GM23338 (cell line): ENCODE measurements at regions not wholly inside any gene's neighbourhood (a gene's known extent, or its start where the extent isn't known, plus 50 kb on each side); places are given as distances from the start of the nearest gene placed in this dataset.

ENCODE experiments used
- ATAC-seq: fragments of 200-7000 bp; cut with Tn5 transposase; 3 replicates; pipeline ENCODE4 v1.9.1; 2020
- DNase-seq: peaks from one replicate; pipeline ENCODE4 v3.0.0-alpha.2; 2015; ENCODE audit warnings: low spot score
- H2AFZ ChIP-seq: fragments of 200-600 bp; sonication (generic); 2 replicates; pipeline ENCODE4 v1.8.0; 2016; ENCODE audit warnings: antibody characterized with exemption, mild to moderate bottlenecking, moderate library complexity
- H3F3A ChIP-seq: fragments of 200-600 bp; sonication (generic); replicated peaks from 2 replicates; pipeline ENCODE4 v1.8.0; 2017; ENCODE audit warnings: antibody characterized with exemption, mixed run types, low read depth
- H3K27ac ChIP-seq: fragments of 200-600 bp; sonication (generic); 2 replicates; pipeline ENCODE4 v1.6.1; 2016; ENCODE audit warnings: low read depth
- H3K27me3 ChIP-seq: fragments of 200-600 bp; sonication (generic); 2 replicates; pipeline ENCODE4 v1.8.0; 2016; ENCODE audit warnings: mild to moderate bottlenecking, mixed run types, moderate library complexity; ENCODE audit not compliant: insufficient read depth
- H3K36me3 ChIP-seq: fragments of 200-600 bp; sonication (generic); 2 replicates; pipeline ENCODE4 v1.8.0; 2016; ENCODE audit warnings: mild to moderate bottlenecking; ENCODE audit not compliant: insufficient read depth
- H3K4me1 ChIP-seq: fragments of 200-600 bp; sonication (generic); 2 replicates; pipeline ENCODE4 v1.8.0; 2016; ENCODE audit warnings: mild to moderate bottlenecking, moderate library complexity; ENCODE audit not compliant: insufficient read depth
- H3K4me2 ChIP-seq: fragments of 200-600 bp; sonication (generic); 2 replicates; pipeline ENCODE4 v1.7.1; 2017; ENCODE audit warnings: mixed run types
- H3K4me3 ChIP-seq: fragments of 200-600 bp; sonication (generic); 2 replicates; pipeline ENCODE4 v1.6.1; 2016; ENCODE audit warnings: mixed run types
- H3K79me2 ChIP-seq: fragments of 200-600 bp; sonication (generic); replicated peaks from 2 replicates; pipeline ENCODE4 v1.8.0; 2017; ENCODE audit warnings: mild to moderate bottlenecking; ENCODE audit not compliant: insufficient read depth
- H3K9me2 ChIP-seq: fragments of 200-600 bp; sonication (generic); 2 replicates; pipeline ENCODE4 v1.8.0; 2017; ENCODE audit not compliant: insufficient read depth
- H4K20me1 ChIP-seq: fragments of 200-600 bp; sonication (generic); replicated peaks from 2 replicates; pipeline ENCODE4 v1.8.0; 2017; ENCODE audit warnings: mild to moderate bottlenecking; ENCODE audit not compliant: insufficient read depth
- H3K27ac Mint-ChIP-seq: 2 replicates; pipeline ENCODE4 v1.8.0; 2020; ENCODE audit warnings: inconsistent platforms, mild to moderate bottlenecking, moderate library complexity, mixed read lengths
- H3K27me3 Mint-ChIP-seq: 3 replicates; pipeline ENCODE4 v1.8.0; 2022; ENCODE audit warnings: low read depth, mild to moderate bottlenecking, moderate library complexity, mixed read lengths, inconsistent platforms; ENCODE audit not compliant: insufficient read depth, poor library complexity
- H3K36me3 Mint-ChIP-seq: 3 replicates; pipeline ENCODE4 v1.8.0; 2021; ENCODE audit warnings: low read depth, mild to moderate bottlenecking, inconsistent platforms, moderate library complexity, mixed read lengths
- H3K4me1 Mint-ChIP-seq: 3 replicates; pipeline ENCODE4 v1.8.0; 2020; ENCODE audit warnings: mild to moderate bottlenecking, inconsistent platforms, mixed read lengths
- H3K4me3 Mint-ChIP-seq: 3 replicates; pipeline ENCODE4 v1.8.0; 2021; ENCODE audit warnings: moderate library complexity, mild to moderate bottlenecking, inconsistent platforms, mixed read lengths
- H3K9me3 Mint-ChIP-seq: 3 replicates; pipeline ENCODE4 v1.8.0; 2020; ENCODE audit warnings: moderate library complexity, mild to moderate bottlenecking, inconsistent platforms, mixed read lengths
- ETS1 ChIP-seq: IDR thresholded peaks from 2 replicates; pipeline ENCODE4 v1.6.1; 2016; ENCODE audit warnings: antibody characterized with exemption
- EZH2 ChIP-seq: fragments of 200-600 bp; sonication (generic); IDR thresholded peaks from one replicate; pipeline ENCODE4 v1.8.0; 2017; ENCODE audit warnings: antibody characterized with exemption, mild to moderate bottlenecking, low read depth; ENCODE audit not compliant: unreplicated experiment
- NANOG ChIP-seq: IDR thresholded peaks from 2 replicates; pipeline ENCODE4 v1.6.1; 2016; ENCODE audit warnings: antibody characterized with exemption, borderline replicate concordance
- ZNF114 ChIP-seq: fragments of 250-450 bp; sonication (Bioruptor Pico); IDR thresholded peaks from 2 replicates; pipeline ENCODE4 v1.5.0; 2020; ENCODE audit warnings: mild to moderate bottlenecking, moderate library complexity
- TF ChIP-seq, protein P1 (sequence below): fragments of 250-450 bp; sonication (Bioruptor Pico); IDR thresholded peaks from 2 replicates; pipeline ENCODE4 v1.5.0; 2020; ENCODE audit warnings: mild to moderate bottlenecking, moderate library complexity

GRCh38 chr1:222127526-222128152 lies 385.8 kb upstream of the DUSP10 start:
- Histone ChIP-seq H3K36me3 (no peaks in the 10 kb centered on the region), H3F3A (no peaks in the 10 kb centered on the region), H3K4me1 (no peaks in the 10 kb centered on the region), H3K9me2 (no peaks in the 10 kb centered on the region), H3K27ac (no peak overlapping the region), H3K27me3 (no peaks in the 10 kb centered on the region), H3K4me3 (no peak overlapping the region), H3K4me2 (no peak overlapping the region), H2AFZ (no peak overlapping the region), H3K79me2 (no peaks in the 10 kb centered on the region), H4K20me1 (no peaks in the 10 kb centered on the region)
- ATAC-seq, result no peak
- peaks cover 4% of the 10 kb centered on the region for H3K27me3 Mint-ChIP-seq
- H3K4me1 Mint-ChIP-seq, result no peaks in the 10 kb centered on the region
- H3K27ac Mint-ChIP-seq, result no peak overlapping the region
- no peak overlapping the region for H3K4me3 Mint-ChIP-seq
- no peaks in the 10 kb centered on the region; the same call in 2 of the 3 replicates for H3K36me3 Mint-ChIP-seq
- H3K9me3 Mint-ChIP-seq, result no peaks in the 10 kb centered on the region
- no peak for TF ChIP-seq EZH2
- TF ChIP-seq, protein P1, sequence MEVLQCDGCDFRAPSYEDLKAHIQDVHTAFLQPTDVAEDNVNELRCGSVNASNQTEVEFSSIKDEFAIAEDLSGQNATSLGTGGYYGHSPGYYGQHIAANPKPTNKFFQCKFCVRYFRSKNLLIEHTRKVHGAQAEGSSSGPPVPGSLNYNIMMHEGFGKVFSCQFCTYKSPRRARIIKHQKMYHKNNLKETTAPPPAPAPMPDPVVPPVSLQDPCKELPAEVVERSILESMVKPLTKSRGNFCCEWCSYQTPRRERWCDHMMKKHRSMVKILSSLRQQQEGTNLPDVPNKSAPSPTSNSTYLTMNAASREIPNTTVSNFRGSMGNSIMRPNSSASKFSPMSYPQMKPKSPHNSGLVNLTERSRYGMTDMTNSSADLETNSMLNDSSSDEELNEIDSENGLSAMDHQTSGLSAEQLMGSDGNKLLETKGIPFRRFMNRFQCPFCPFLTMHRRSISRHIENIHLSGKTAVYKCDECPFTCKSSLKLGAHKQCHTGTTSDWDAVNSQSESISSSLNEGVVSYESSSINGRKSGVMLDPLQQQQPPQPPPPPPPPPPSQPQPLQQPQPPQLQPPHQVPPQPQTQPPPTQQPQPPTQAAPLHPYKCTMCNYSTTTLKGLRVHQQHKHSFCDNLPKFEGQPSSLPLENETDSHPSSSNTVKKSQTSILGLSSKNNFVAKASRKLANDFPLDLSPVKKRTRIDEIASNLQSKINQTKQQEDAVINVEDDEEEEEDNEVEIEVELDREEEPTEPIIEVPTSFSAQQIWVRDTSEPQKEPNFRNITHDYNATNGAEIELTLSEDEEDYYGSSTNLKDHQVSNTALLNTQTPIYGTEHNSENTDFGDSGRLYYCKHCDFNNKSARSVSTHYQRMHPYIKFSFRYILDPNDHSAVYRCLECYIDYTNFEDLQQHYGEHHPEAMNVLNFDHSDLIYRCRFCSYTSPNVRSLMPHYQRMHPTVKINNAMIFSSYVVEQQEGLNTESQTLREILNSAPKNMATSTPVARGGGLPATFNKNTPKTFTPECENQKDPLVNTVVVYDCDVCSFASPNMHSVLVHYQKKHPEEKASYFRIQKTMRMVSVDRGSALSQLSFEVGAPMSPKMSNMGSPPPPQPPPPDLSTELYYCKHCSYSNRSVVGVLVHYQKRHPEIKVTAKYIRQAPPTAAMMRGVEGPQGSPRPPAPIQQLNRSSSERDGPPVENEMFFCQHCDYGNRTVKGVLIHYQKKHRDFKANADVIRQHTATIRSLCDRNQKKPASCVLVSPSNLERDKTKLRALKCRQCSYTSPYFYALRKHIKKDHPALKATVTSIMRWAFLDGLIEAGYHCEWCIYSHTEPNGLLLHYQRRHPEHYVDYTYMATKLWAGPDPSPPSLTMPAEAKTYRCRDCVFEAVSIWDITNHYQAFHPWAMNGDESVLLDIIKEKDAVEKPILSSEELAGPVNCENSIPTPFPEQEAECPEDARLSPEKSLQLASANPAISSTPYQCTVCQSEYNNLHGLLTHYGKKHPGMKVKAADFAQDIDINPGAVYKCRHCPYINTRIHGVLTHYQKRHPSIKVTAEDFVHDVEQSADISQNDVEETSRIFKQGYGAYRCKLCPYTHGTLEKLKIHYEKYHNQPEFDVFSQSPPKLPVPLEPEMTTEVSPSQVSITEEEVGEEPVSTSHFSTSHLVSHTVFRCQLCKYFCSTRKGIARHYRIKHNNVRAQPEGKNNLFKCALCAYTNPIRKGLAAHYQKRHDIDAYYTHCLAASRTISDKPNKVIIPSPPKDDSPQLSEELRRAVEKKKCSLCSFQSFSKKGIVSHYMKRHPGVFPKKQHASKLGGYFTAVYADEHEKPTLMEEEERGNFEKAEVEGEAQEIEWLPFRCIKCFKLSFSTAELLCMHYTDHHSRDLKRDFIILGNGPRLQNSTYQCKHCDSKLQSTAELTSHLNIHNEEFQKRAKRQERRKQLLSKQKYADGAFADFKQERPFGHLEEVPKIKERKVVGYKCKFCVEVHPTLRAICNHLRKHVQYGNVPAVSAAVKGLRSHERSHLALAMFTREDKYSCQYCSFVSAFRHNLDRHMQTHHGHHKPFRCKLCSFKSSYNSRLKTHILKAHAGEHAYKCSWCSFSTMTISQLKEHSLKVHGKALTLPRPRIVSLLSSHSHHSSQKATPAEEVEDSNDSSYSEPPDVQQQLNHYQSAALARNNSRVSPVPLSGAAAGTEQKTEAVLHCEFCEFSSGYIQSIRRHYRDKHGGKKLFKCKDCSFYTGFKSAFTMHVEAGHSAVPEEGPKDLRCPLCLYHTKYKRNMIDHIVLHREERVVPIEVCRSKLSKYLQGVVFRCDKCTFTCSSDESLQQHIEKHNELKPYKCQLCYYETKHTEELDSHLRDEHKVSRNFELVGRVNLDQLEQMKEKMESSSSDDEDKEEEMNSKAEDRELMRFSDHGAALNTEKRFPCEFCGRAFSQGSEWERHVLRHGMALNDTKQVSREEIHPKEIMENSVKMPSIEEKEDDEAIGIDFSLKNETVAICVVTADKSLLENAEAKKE (CRISPR knock-in tag), result no peak
- no peak for TF ChIP-seq NANOG
- TF ChIP-seq ZNF114 (CRISPR knock-in tag), result no peak
- no peak for TF ChIP-seq ETS1
- DNase-seq, result no peak
